Right lobe of liver (tissue), 4 donors: ENCODE measurements at regions not wholly inside any gene's neighbourhood (a gene's known extent, or its start where the extent isn't known, plus 50 kb on each side); places are given as distances from the start of the nearest gene placed in this dataset.

Experiments used
- CTCF ChIP-seq, 4 donors: fragments of 200-600 bp in 3 of 4; fragments of 450-650 bp in 1 of 4; IDR thresholded peaks; one replicate each; pipeline versions ENCODE4 v1.5.1 to v1.8.0; 2016 to 2022; ENCODE audit warnings: antibody characterized with exemption in 4 of 4, mild to moderate bottlenecking in 2 of 4
- POLR2A ChIP-seq: fragments of 450-650 bp; IDR thresholded peaks from one replicate; pipeline ENCODE4 v1.6.1; 2017; ENCODE audit warnings: antibody characterized with exemption, mild to moderate bottlenecking
- donor health status: DM: no; HTN: no; CAD: no.
- donor health status: DM: no; HTN: no; CAD: no.
- donor health status: DM: no; HTN: yes; CAD: no.

GRCh38 chr14:100429537-100429936 is 106.4 kb downstream of the SLC25A47 start:
- TF ChIP-seq CTCF (IDR thresholded peaks at IDR 0.05) (no peak), POLR2A (no peak)
